HepG2 (cell line): ENCODE measurements at regions not wholly inside any gene's neighbourhood (a gene's known extent, or its start where the extent isn't known, plus 50 kb on each side); places are given as distances from the start of the nearest gene placed in this dataset.
A peak's percentile ranks its signal among the peaks of the same experiment; 100 is the strongest.

Experiments
- CCAR2 ChIP-seq: fragments of 200-400 bp; formaldehyde crosslinking; optimal IDR thresholded peaks from 2 replicates; pipeline ENCODE3; 2018; ENCODE audit warnings: low read depth, mild to moderate bottlenecking, low read length, moderate library complexity
- DNMT3B ChIP-seq: conservative IDR thresholded peaks from 2 replicates; pipeline ENCODE4 v1.6.1; 2016; ENCODE audit warnings: missing biosample characterization, control low read depth
- FOXA3 ChIP-seq: IDR thresholded peaks from 2 replicates; pipeline ENCODE4 v1.6.1; 2016; ENCODE audit warnings: missing genetic modification reagents, missing compliant biosample characterization
- GATAD1 ChIP-seq: IDR thresholded peaks from 2 replicates; pipeline ENCODE4 v1.6.1; 2016; ENCODE audit warnings: missing genetic modification reagents, missing compliant biosample characterization
- KAT8 ChIP-seq: IDR thresholded peaks from 2 replicates; pipeline ENCODE4 v1.6.1; 2016; ENCODE audit warnings: missing genetic modification reagents, missing compliant biosample characterization
- KLF9 ChIP-seq: IDR thresholded peaks from 2 replicates; pipeline ENCODE4 v1.6.1; 2016; ENCODE audit warnings: low read depth
- MTF2 ChIP-seq: sonication (generic); formaldehyde crosslinking; IDR thresholded peaks from 2 replicates; pipeline ENCODE4 v1.5.0; 2020; ENCODE audit warnings: missing genetic modification reagents, borderline replicate concordance
- MXI1 ChIP-seq: IDR thresholded peaks from 3 replicates; pipeline ENCODE4 v1.6.1; 2012; ENCODE audit warnings: low read depth, low read length, inconsistent platforms, borderline replicate concordance
- NR2F2 ChIP-seq: IDR thresholded peaks from 2 replicates; pipeline ENCODE4 v1.6.1; 2012; ENCODE audit warnings: low read depth, inconsistent platforms, borderline replicate concordance
- POGZ ChIP-seq: sonication (generic); formaldehyde crosslinking; IDR thresholded peaks from 2 replicates; pipeline ENCODE4 v1.4.0; 2020; ENCODE audit warnings: mild to moderate bottlenecking, missing genetic modification reagents
- RAD51 ChIP-seq: fragments of 450-650 bp; IDR thresholded peaks from 2 replicates; pipeline ENCODE4 v1.6.1; 2016; ENCODE audit warnings: borderline replicate concordance
- RELA ChIP-seq: sonication (generic); formaldehyde crosslinking; IDR thresholded peaks from 2 replicates; pipeline ENCODE4 v1.4.0; 2020; ENCODE audit warnings: missing genetic modification reagents
- ZNF296 ChIP-seq: sonication (generic); formaldehyde crosslinking; conservative IDR thresholded peaks from 2 replicates; pipeline ENCODE4 v1.5.0; 2020; ENCODE audit warnings: mild to moderate bottlenecking, missing genetic modification reagents
- ZNF350 ChIP-seq: sonication (generic); formaldehyde crosslinking; IDR thresholded peaks from 2 replicates; pipeline ENCODE4 v1.4.0; 2020; ENCODE audit warnings: mild to moderate bottlenecking, low read depth, missing genetic modification reagents, borderline replicate concordance
- ZNF564 ChIP-seq: sonication (generic); formaldehyde crosslinking; IDR thresholded peaks from 2 replicates; pipeline ENCODE4 v1.8.1; 2023; ENCODE audit warnings: mild to moderate bottlenecking, missing genetic modification reagents
- ZSCAN25 ChIP-seq: sonication (generic); formaldehyde crosslinking; IDR thresholded peaks from 2 replicates; pipeline ENCODE4 v1.8.0; 2022; ENCODE audit warnings: mild to moderate bottlenecking, missing genetic modification reagents
- TF ChIP-seq, protein P1 (sequence below): sonication (generic); formaldehyde crosslinking; IDR thresholded peaks from 2 replicates; pipeline ENCODE4 v1.9.0; 2021; ENCODE audit warnings: missing genetic modification reagents, borderline replicate concordance
- TF ChIP-seq, protein P2 (sequence below): sonication (generic); formaldehyde crosslinking; IDR thresholded peaks from 2 replicates; pipeline ENCODE4 v1.8.1; 2023; ENCODE audit warnings: mild to moderate bottlenecking, moderate library complexity, missing genetic modification reagents
- TF ChIP-seq, protein P3 (sequence below): IDR thresholded peaks from 2 replicates; pipeline ENCODE4 v1.6.1; 2016; ENCODE audit warnings: low read depth, borderline replicate concordance
- TF ChIP-seq, protein P4 (sequence below): sonication (generic); formaldehyde crosslinking; IDR thresholded peaks from 2 replicates; pipeline ENCODE4 v1.4.0; 2020; ENCODE audit warnings: mild to moderate bottlenecking, missing genetic modification reagents
- TF ChIP-seq, protein P5 (sequence below): sonication (generic); formaldehyde crosslinking; IDR thresholded peaks from 2 replicates; pipeline ENCODE4 v1.4.0; 2020; ENCODE audit warnings: mild to moderate bottlenecking, missing genetic modification reagents
- TF ChIP-seq, protein P6 (sequence below): IDR thresholded peaks from 2 replicates; pipeline ENCODE4 v1.6.1; 2016; ENCODE audit warnings: control low read depth
- TF ChIP-seq, protein P7 (sequence below): sonication (generic); formaldehyde crosslinking; IDR thresholded peaks from 2 replicates; pipeline ENCODE4 v1.5.1; 2020; ENCODE audit warnings: mild to moderate bottlenecking, moderate library complexity, missing genetic modification reagents

DNA sequence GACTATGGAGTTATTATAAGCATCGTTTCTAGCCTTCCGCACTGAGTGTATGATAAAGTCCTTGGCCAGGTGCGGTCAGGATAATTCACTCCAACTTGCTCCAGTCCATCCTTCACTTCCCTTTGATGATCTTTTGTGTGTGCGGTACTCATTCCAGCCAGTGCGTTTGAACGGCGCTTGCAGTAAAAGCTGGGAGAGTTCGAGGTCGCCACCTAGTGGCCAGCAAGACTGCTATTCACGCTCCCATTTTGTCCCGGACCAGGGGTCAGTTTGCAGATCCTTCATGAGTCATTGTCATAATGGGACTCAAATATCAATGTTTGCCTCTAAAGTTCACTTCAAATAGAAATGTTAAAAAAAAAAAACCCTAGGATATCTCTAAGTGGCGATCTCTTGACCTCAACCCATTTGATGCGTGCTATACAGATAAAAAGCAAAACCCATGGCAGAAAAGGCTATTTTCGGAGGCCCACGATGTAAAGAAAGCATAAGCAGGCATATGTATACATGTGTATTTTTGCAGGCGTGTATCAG is 417.1 kb downstream of the TMEM114 start (continued):
- TF ChIP-seq, protein P1, sequence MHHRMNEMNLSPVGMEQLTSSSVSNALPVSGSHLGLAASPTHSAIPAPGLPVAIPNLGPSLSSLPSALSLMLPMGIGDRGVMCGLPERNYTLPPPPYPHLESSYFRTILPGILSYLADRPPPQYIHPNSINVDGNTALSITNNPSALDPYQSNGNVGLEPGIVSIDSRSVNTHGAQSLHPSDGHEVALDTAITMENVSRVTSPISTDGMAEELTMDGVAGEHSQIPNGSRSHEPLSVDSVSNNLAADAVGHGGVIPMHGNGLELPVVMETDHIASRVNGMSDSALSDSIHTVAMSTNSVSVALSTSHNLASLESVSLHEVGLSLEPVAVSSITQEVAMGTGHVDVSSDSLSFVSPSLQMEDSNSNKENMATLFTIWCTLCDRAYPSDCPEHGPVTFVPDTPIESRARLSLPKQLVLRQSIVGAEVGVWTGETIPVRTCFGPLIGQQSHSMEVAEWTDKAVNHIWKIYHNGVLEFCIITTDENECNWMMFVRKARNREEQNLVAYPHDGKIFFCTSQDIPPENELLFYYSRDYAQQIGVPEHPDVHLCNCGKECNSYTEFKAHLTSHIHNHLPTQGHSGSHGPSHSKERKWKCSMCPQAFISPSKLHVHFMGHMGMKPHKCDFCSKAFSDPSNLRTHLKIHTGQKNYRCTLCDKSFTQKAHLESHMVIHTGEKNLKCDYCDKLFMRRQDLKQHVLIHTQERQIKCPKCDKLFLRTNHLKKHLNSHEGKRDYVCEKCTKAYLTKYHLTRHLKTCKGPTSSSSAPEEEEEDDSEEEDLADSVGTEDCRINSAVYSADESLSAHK (CRISPR knock-in tag): 0 out of 2 replicates have a peak, but pooled peaks have one; percentile 51
- TF ChIP-seq KLF9 (CRISPR knock-in tag) (0 out of 2 replicates have a peak, but pooled peaks have one; percentile 77), POGZ (peak; percentile 70), FOXA3 (CRISPR knock-in tag) (peak; percentile 51; the same call in 1 of the 2 replicates), RELA (CRISPR knock-in tag) (no peak), MXI1 (peak; percentile 26; the same call in 1 of the 3 replicates), NR2F2 (peak; percentile 94), MTF2 (no peak; the same call in 1 of the 2 replicates), ZNF564 (no peak), ZNF350 (CRISPR knock-in tag) (peak; percentile 46; the same call in 1 of the 2 replicates), CCAR2 (peak; percentile 82), DNMT3B (CRISPR knock-in tag) (0 out of 2 replicates have a peak, but pooled peaks have one; percentile 10), ZNF296 (CRISPR knock-in tag) (no peak), ZSCAN25 (CRISPR knock-in tag) (no peak), KAT8 (CRISPR knock-in tag) (peak; percentile 75), GATAD1 (CRISPR knock-in tag) (peak; percentile 66; the same call in 1 of the 2 replicates), RAD51 (no peak)
- TF ChIP-seq, protein P2, sequence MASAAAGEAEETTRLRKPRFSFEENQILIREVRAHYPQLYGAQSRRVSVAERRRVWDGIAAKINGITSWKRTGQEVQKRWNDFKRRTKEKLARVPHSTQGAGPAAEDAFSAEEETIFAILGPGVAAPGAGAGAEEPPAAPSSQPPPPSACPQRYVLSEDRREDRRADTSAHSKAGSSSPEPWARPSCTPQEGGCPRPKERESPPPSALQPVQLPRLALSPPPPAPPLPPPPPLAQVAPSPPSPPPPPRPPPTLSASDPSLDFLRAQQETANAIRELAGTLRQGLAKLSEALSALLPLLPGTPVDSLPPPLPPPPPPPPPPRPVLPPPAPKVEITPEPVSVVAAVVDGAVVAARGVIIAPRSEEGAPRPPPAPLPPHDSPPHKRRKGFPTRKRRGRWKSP (CRISPR knock-in tag): no peak
- TF ChIP-seq, protein P3, sequence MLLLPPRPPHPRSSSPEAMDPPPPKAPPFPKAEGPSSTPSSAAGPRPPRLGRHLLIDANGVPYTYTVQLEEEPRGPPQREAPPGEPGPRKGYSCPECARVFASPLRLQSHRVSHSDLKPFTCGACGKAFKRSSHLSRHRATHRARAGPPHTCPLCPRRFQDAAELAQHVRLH (CRISPR knock-in tag): peak; percentile 86
- TF ChIP-seq, protein P4, sequence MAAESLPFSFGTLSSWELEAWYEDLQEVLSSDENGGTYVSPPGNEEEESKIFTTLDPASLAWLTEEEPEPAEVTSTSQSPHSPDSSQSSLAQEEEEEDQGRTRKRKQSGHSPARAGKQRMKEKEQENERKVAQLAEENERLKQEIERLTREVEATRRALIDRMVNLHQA (CRISPR knock-in tag): no peak
- TF ChIP-seq, protein P5, sequence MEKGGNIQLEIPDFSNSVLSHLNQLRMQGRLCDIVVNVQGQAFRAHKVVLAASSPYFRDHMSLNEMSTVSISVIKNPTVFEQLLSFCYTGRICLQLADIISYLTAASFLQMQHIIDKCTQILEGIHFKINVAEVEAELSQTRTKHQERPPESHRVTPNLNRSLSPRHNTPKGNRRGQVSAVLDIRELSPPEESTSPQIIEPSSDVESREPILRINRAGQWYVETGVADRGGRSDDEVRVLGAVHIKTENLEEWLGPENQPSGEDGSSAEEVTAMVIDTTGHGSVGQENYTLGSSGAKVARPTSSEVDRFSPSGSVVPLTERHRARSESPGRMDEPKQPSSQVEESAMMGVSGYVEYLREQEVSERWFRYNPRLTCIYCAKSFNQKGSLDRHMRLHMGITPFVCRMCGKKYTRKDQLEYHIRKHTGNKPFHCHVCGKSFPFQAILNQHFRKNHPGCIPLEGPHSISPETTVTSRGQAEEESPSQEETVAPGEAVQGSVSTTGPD (CRISPR knock-in tag): no peak
- TF ChIP-seq, protein P6, sequence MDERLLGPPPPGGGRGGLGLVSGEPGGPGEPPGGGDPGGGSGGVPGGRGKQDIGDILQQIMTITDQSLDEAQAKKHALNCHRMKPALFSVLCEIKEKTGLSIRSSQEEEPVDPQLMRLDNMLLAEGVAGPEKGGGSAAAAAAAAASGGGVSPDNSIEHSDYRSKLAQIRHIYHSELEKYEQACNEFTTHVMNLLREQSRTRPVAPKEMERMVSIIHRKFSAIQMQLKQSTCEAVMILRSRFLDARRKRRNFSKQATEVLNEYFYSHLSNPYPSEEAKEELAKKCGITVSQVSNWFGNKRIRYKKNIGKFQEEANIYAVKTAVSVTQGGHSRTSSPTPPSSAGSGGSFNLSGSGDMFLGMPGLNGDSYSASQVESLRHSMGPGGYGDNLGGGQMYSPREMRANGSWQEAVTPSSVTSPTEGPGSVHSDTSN (CRISPR knock-in tag): no peak
- TF ChIP-seq, protein P7, sequence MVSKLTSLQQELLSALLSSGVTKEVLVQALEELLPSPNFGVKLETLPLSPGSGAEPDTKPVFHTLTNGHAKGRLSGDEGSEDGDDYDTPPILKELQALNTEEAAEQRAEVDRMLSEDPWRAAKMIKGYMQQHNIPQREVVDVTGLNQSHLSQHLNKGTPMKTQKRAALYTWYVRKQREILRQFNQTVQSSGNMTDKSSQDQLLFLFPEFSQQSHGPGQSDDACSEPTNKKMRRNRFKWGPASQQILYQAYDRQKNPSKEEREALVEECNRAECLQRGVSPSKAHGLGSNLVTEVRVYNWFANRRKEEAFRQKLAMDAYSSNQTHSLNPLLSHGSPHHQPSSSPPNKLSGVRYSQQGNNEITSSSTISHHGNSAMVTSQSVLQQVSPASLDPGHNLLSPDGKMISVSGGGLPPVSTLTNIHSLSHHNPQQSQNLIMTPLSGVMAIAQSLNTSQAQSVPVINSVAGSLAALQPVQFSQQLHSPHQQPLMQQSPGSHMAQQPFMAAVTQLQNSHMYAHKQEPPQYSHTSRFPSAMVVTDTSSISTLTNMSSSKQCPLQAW (CRISPR knock-in tag): peak; percentile 83
